HG03097 (cell line): ENCODE measurements at regions not wholly inside any gene's neighbourhood (a gene's known extent, or its start where the extent isn't known, plus 50 kb on each side); places are given as distances from the start of the nearest gene placed in this dataset.

Experiments used
- ATAC-seq: cut with Tn5 transposase; IDR thresholded peaks from one replicate; pipeline ENCODE4 v1.9.1; 2021; ENCODE audit not compliant: unreplicated experiment, low FRiP score

- no peak for ATAC-seq
Observed at GRCh38 chr13:99653526-99653925, 152.3 kb downstream of the TM9SF2 start.

- ATAC-seq = no peak
Observed at GRCh38 chr13:99652901-99653300, 151.6 kb downstream of the TM9SF2 start.

- no peak for ATAC-seq
Observed at GRCh38 chr13:99652141-99652540, 150.9 kb downstream of the TM9SF2 start.

DNA sequence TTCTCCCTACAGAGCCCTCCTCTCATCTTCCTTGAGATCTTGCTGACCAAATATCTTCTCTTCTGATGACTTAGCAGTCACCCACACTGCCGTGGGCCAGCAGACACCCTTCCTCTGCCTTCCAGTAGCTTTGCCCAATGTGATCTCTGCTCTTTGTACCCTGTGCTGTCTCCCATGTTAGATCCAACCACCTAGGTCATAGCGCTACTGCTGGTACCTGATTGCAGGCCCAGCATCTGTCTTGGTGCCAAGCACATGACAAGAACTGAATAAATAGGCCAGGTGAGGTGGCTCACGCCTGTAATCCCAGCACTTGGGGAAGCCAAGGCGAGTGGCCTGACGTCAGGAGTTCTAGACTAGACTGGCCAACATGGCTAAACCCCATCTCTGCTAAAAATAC lies 149.7 kb downstream of the TM9SF2 start:
- ATAC-seq = no peak

DNA sequence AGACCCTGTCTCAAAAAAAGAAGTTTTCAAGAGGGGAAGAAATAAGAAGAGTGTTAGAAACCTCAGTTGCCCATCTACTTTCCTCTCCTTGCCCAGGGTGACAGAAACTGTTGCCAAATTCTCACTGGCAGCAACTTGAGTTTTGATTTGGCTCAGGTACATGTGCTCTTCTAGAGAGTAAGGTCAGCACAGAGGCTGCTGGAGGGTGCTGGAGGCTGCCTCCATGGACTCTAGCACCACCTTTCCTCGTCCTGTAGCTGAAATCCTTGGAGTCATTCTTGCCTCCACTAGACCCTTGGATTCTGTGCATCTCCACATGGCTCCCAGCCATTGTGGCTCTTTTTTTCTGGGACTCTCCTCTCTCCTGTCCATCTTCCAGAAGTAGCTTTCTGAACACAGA lies 149.1 kb downstream of the TM9SF2 start:
- no peak for ATAC-seq

DNA sequence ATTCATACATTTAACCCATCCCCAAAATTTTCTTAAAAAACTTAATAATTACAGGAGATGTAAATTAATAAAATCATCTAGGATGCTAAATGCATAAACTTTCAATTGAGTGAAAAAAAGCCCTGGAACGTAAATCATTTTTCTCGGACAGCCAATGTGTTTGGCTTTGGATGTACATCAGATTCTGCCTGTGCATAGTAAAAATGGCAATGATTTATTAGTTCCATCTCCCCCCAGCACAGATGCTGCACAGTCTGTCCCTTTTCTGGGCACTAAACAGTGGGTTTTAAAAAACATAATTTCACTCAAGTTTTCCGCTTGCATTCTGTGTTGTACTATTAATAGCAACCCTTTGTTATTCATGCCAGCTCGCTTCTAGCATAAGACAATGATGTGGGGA lies 147.7 kb downstream of the TM9SF2 start:
- ATAC-seq = no peak

DNA sequence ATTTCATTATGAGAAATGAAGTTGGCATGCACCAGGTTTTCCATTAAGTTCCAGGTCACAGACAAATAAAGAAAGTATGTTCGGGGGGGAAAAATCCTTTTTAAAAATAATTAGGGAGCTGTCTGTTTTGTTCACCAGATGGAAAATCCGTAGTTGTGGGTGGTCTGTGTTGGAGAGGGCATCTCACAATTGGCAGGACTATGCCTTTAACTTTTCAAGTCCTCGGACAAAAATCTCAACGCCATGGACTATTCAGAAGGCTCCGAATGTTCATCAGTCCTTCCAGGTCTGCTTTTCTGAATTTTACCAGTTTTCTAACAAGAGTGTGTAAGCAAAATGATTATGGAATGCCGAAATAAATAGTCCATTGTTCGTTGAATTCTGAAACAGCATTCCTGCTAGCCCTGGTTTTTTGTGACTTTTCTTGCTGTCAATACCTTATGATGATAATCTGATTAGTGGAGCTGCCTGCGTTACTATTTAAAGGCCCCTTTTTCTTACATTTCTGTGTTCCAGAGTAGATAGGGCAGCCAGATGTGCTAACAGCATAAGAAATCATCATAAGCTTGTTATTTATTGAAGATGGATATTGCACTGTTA lies 146.9 kb downstream of the TM9SF2 start:
- ATAC-seq = no peak

DNA sequence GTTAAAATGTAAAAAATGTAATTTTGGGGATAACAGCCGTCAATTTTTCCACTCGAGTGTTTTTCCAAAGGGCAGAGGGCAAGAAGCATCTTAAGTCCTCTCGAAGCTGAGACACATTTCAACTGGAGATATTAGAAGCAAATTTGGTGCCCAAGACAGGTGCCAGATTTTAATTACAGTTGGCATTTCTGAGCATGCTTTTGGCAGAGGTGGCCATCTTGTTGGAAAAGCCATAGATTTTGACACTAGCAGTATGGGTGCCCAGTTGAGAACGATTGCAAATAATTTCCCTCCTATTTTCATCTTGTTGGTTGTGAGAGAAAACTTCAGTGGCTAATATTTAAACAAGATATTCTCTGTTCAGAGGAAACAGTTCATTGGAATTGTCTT lies 146.3 kb downstream of the TM9SF2 start:
- ATAC-seq = no peak

GRCh38 chr13:99646866-99647595 lies 145.8 kb downstream of the TM9SF2 start:
- ATAC-seq = no peak

DNA sequence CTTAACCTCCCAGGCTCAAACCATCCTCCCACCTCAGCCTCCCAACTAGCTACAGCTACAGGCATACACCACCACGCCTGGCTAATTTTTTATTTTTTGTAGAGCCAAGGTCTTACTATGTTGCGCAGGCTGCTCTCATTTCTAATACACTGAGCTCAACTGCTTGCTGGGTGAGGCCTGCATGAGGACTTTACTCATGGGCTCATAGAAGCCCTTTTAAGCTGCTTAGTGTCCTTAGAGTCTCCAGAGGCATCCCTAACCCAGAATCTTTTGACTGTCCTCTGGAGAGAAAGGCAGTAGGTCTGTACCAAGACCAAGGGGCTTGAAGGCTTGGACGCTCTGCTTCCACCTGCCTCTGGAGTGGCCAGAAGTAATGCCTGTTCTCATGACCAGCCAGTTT lies 141.6 kb downstream of the TM9SF2 start:
- no peak for ATAC-seq

DNA sequence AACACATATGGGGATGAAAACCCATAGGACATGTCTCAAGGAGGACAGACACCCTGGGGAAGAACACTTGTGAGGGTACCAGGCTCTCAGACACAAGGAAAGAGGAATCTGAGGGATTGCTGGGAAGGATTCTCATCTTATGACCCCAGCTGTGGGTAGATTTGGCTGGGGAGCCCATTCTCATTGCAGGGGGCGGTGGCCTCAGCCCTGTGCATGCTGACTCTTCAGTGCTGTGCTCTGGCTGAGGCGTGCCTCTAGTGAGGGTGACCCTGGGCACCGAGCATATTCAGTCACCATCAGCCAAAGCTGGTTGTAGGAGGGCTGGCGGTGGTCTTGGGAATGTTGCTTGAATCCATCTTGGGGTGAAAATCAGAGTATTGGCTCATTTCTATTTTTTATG lies 140.7 kb downstream of the TM9SF2 start:
- no peak for ATAC-seq

- ATAC-seq = no peak
Observed at GRCh38 chr13:99640260-99640659, 139.0 kb downstream of the TM9SF2 start.

DNA sequence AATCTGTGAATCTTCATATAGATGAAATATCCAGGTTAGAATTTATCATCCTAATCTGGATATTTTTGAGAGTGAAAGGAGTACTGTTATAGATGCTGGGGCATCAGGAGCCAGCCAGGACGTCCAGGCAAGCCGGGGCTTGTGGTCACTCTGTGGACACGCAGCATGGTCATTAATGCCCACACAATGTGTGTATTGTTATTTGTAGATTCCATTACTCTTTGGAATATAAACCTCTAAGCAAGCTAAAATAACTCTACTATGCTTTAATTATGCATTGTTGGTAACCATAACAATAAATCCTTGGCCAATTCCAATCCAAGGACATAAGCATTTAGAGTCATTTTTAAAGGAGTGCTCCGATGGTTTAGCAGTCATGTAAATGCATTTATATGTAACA lies 137.9 kb downstream of the TM9SF2 start:
- ATAC-seq = no peak

- peak; percentile 79 for ATAC-seq
Observed at GRCh38 chr13:99636728-99637353, 135.6 kb downstream of the TM9SF2 start.

DNA sequence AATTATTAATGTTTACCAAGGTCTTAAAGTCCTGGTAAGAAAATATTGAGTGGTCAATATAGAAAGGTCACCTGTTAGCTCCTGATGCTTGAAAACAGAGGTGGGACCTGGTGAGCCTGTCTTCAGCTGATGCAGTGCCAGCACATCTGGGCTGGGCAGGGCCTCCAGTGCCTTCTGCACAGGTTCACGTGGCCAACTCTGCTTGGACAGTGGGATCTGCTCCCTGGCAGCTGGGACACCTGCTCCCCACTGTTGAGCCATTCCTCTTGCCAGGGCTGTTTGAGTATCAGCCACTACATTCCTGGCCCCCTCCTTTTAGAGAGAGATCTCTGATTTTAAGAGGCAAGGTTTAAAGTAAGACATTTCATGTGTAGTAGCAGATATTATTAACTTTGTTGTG lies 135.0 kb downstream of the TM9SF2 start:
- ATAC-seq = no peak

- ATAC-seq = no peak
Observed at GRCh38 chr13:99634672-99635071, 133.4 kb downstream of the TM9SF2 start.

DNA sequence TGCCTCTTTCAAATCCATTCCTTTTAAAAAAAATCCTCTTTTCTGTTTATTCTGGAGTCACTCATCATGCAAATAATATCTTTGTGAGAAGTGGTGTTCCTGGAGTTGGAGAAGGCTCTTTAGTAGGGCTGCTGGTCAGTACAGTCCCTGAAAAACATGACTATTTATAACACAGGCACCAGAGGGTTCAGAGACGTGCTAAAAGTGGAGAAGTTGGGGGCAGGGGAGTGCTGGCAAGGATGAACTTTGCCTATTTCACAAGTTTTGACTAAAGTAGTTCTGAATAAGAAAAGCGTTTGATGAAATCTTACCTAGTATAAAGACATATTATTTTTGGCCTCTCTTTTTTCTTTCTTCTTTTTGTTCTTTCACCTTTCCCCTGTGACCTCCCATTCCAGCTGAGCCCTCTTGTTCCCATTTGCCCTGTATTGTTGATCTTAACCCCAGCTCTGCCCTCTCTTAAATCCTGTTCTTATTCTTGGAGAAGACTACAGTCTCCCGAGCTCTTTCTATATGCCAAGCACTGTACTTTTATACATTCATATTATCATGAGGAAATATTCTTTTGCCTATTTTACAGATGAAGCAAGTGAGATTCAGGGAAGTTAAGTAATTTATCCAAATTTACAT lies 129.1 kb downstream of the TM9SF2 start:
- no peak for ATAC-seq

GRCh38 chr13:99629641-99630040 lies 128.4 kb downstream of the TM9SF2 start:
- no peak for ATAC-seq

- ATAC-seq = no peak
Observed at GRCh38 chr13:99628442-99628841, 127.2 kb downstream of the TM9SF2 start.

- no peak for ATAC-seq
Observed at GRCh38 chr13:99626461-99627082, 125.3 kb downstream of the TM9SF2 start.

- ATAC-seq = no peak
Observed at GRCh38 chr13:99624936-99625540, 123.8 kb downstream of the TM9SF2 start.
